GM19467 (cell line): ENCODE measurements at regions not wholly inside any gene's neighbourhood (a gene's known extent, or its start where the extent isn't known, plus 50 kb on each side); places are given as distances from the start of the nearest gene placed in this dataset.

ENCODE experiments used
- ATAC-seq: cut with Tn5 transposase; IDR thresholded peaks from one replicate; pipeline ENCODE4 v1.9.1; 2021; ENCODE audit warnings: mild to moderate bottlenecking, moderate library complexity; ENCODE audit not compliant: unreplicated experiment

- ATAC-seq, result no peak
Observed at GRCh38 chr3:177590826-177591225, 393.5 kb upstream of the TBL1XR1 start.

GRCh38 chr3:177591379-177591778 is 394.1 kb upstream of the TBL1XR1 start:
- peak; percentile 83 for ATAC-seq

DNA sequence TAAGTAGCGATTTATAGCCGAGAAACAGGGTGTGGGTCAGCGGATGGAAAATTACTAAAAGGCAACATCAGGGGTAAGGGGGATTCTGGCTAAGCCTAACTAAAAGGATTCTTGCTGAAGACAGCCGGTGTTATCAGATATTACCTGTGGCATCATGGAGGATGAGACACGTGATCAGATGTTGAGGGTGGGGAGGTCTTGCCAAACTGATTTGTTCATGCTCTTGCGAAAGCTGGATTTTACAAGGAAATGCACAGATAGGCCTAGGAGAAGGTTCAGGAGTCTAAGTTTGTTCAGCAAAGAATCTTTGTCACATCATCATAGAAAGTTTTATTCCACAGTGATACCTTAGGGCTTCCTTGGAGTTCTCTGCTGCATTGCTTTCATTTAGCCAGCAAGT is 396.8 kb upstream of the TBL1XR1 start:
- no peak for ATAC-seq

DNA sequence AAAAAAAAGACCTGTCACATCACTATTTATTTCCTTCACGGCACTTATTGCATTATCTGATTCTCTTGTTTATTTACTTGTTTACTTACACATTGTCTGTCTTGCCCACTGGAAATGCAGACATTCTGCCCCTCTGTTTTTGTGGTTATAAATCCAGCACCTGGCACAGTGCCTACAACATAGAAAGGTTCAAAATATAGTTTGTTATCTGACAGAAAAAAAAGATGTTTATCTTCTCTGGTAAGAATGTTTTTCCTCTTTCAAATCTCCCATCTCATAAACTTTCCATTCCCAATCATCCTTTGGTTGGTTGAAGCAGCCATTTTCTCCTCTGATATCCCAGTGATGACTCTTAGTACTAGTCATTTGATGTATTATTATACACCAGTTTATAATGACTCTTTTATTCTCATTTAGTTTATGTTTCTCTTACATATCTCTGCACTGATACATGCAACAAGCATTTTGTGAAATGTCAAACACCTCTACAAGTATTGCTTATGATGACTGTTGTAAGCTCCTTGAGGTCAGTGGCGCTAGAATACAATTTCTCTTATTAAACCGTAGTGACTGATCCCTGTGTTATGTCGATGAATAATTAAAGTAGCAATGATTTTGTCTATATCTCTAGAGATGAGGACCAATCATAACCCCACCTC is 398.4 kb upstream of the TBL1XR1 start:
- no peak for ATAC-seq

DNA sequence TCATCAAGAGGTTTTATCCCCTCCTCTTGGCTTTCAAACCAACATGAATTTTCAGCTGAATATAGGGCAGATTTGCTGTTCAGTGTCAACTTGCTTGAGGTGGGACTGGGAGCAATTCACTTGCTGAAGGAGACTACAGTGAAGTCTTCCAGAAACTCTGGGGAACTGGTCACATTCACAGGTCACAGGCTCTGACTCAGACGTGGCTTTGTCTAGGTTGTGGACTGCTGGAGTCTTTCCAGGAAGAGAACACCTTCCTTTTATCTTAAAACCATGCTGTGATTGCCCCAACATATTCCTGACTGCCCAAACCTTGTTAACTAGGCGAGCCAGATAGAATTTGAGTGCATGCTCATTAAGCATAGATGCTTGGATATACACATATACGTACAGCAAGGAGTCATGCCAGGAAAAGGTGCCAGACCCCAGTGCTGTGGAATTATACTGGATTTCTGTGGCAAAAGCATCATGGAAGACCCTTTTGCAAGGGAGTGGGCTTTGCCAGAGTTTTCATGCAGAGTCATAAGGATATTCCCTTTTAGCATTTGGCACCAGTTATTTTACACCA is 399.1 kb upstream of the TBL1XR1 start:
- no peak for ATAC-seq

- no peak for ATAC-seq
Observed at GRCh38 chr3:177596816-177597271, 399.6 kb upstream of the TBL1XR1 start.

DNA sequence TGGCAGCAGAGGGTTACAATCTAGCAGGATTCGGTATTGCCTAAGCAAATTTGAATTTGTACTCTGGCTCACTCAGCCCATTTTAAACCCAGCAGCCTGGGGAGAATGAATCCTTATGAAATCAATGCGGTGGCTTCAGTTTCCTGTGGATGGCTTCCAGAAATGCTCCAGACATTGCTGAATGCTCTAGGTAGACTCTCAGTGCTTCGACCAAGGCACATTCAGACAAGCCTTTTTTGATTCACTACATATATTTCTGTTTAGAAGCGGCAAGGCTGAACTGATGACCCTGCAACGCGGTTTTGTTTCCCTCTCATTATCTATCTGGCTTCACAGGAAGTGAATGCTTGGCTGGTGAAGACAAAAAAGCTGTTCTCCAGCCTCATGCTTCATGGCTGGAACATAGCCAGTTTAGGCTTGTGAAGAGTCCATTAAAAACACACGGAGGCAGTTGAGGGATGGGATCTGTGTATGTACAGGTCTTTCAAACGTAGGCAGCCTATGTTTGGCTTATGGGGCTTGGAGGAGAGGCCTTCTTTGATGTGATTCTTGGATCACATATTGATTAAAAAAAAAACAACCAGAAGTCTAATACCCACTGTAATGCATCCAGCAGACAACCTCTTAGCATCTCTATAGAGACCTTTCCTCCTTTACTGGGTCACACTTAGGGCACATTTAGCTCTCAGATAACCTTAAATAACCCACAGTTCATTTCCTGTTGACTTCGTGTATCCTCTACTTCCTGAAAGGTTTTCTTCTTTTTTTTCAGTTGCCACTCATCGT is 400.2 kb upstream of the TBL1XR1 start:
- ATAC-seq, result peak; percentile 89

GRCh38 chr3:177598097-177598833 is 401.0 kb upstream of the TBL1XR1 start:
- no peak for ATAC-seq

DNA sequence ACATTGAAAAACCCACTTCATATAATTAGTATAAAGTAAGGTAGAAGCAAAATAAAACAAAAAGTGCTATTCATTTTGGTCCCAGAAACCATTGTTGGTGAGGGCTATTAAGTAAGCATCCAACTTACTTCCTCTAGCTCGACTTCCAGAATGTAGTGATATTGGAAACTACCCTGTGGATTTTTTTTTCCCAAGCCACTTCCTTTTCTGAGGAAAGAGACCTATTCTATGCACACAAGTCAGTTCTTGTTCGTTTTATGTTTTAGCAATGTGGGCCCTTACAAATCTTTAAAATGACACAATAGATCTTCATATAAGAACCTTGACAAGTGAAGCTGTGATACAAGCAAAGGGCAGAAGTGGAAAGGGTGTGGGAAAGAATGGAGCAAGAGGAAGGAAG is 402.0 kb upstream of the TBL1XR1 start:
- no peak for ATAC-seq

DNA sequence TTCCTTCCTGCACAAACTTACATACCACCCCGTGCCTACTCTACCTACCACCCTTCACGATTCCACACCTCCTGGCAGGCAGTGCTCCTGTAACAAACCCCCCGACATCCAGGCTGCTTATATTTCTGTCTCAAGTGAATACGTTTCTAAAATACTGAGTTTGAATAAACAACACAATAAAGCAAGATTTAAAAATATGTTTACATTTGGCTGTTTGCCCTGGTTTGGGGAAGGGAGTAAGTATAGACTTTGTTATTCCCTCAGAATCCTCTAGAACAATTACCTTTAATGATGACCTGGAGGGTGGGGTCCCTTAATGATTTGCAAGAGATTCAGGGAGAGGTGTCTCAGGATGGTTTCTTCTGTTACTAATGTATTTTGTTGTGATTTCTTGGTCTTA is 402.6 kb upstream of the TBL1XR1 start:
- ATAC-seq, result no peak

- no peak for ATAC-seq
Observed at GRCh38 chr3:177600411-177600810, 403.1 kb upstream of the TBL1XR1 start.

DNA sequence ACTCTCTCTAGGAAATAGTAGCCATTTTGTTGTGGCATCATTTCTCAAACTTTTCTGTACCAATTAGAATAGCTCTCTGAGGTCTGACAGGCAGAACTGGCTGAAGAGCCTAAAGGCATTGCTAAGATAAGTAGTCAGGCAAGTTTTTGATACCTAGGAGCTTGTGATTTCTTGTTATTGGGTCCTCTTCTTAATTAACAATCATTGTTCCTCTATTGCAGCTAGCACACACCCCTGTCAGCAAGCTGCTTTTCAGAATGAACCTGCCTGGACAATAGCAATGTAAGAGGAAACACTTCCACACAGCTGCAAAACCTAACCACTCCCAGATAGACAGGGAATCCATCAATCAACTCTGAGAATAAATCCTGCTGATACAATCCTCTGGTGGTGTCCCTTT is 403.9 kb upstream of the TBL1XR1 start:
- ATAC-seq, result no peak

- ATAC-seq, result no peak
Observed at GRCh38 chr3:177602601-177603147, 405.4 kb upstream of the TBL1XR1 start.

- ATAC-seq, result no peak
Observed at GRCh38 chr3:177603148-177603603, 405.9 kb upstream of the TBL1XR1 start.

- ATAC-seq, result no peak
Observed at GRCh38 chr3:177604181-177604580, 406.9 kb upstream of the TBL1XR1 start.

DNA sequence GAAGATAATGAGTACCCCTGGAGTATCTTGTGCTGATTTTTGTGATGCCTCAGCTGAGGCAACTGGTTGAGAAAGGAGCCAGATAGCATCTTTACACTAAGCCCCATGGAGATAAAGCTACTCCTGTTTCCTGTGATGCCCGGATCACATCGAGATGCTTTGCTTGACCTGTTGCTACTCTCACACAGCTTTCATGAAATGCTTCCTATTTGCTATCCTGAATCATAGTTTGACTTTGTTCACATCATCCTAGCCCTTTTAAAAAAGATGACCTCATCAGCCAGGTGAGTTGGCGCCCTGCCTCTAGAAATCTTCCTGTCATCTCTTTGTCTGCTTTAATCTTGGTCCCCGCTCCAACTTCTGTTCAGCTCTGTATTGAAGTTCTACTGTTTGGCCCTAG is 409.6 kb upstream of the TBL1XR1 start:
- ATAC-seq, result no peak

GRCh38 chr3:177607589-177607988 is 410.3 kb upstream of the TBL1XR1 start:
- ATAC-seq, result no peak

- no peak for ATAC-seq
Observed at GRCh38 chr3:177608443-177608842, 411.2 kb upstream of the TBL1XR1 start.

- ATAC-seq, result no peak
Observed at GRCh38 chr3:177609613-177610012, 412.3 kb upstream of the TBL1XR1 start.

- ATAC-seq, result no peak
Observed at GRCh38 chr3:177610262-177610661, 413.0 kb upstream of the TBL1XR1 start.
